Hepatocyte (in vitro differentiated cells): ENCODE measurements at regions not wholly inside any gene's neighbourhood (a gene's known extent, or its start where the extent isn't known, plus 50 kb on each side); places are given as distances from the start of the nearest gene placed in this dataset.
"Not testable (repeated sequence)": the region's sequence is repeated elsewhere in the genome, so short reads cannot be mapped to it uniquely, and the experiment has no call there.

Source experiments
- DNase-seq: peaks from one replicate; pipeline ENCODE4 v3.0.0-alpha.2; 2016; ENCODE audit warnings: low spot score
- H2AFZ ChIP-seq: fragments of 200-600 bp; sonication (generic); 2 replicates; pipeline ENCODE4 v1.6.0; 2016; ENCODE audit warnings: antibody characterized with exemption, mild to moderate bottlenecking
- H3K27ac ChIP-seq: fragments of 200-600 bp; sonication (generic); 2 replicates; pipeline ENCODE4 v1.5.1; 2016; ENCODE audit warnings: mild to moderate bottlenecking
- H3K27me3 ChIP-seq: fragments of 200-600 bp; sonication (generic); 2 replicates; pipeline ENCODE4 v1.6.1; 2016
- H3K36me3 ChIP-seq: fragments of 200-600 bp; sonication (generic); replicated peaks from 2 replicates; pipeline ENCODE4 v1.5.1; 2016; ENCODE audit warnings: low read depth; ENCODE audit not compliant: insufficient read depth
- H3K4me1 ChIP-seq: fragments of 200-600 bp; sonication (generic); 2 replicates; pipeline ENCODE4 v1.5.1; 2016; ENCODE audit warnings: mild to moderate bottlenecking, moderate library complexity; ENCODE audit not compliant: insufficient read depth
- H3K4me2 ChIP-seq: fragments of 200-600 bp; sonication (generic); 2 replicates; pipeline ENCODE4 v1.6.0; 2016
- H3K4me3 ChIP-seq: fragments of 200-600 bp; sonication (generic); 2 replicates; pipeline ENCODE4 v1.5.1; 2016; ENCODE audit warnings: mild to moderate bottlenecking
- H3K79me2 ChIP-seq: fragments of 200-600 bp; sonication (generic); 2 replicates; pipeline ENCODE4 v1.6.0; 2017; ENCODE audit warnings: mild to moderate bottlenecking
- H3K9me2 ChIP-seq: fragments of 200-600 bp; sonication (generic); replicated peaks from 2 replicates; pipeline ENCODE4 v1.6.0; 2017; ENCODE audit warnings: mild to moderate bottlenecking; ENCODE audit not compliant: insufficient read depth
- H3K9me3 ChIP-seq: fragments of 200-600 bp; sonication (generic); 2 replicates; pipeline ENCODE4 v1.5.1; 2016; ENCODE audit warnings: low read depth, mild to moderate bottlenecking
- H4K20me1 ChIP-seq: fragments of 200-600 bp; sonication (generic); 2 replicates; pipeline ENCODE4 v1.6.0; 2016; ENCODE audit warnings: mild to moderate bottlenecking; ENCODE audit not compliant: insufficient read depth, poor library complexity, severe bottlenecking
- CTCF ChIP-seq: fragments of 200-600 bp; sonication (generic); IDR thresholded peaks from 2 replicates; pipeline ENCODE4 v1.5.1; 2016; ENCODE audit warnings: antibody characterized with exemption, mild to moderate bottlenecking; ENCODE audit not compliant: poor library complexity
- EZH2 ChIP-seq: fragments of 200-600 bp; sonication (generic); IDR thresholded peaks from 2 replicates; pipeline ENCODE4 v1.6.1; 2016; ENCODE audit warnings: antibody characterized with exemption, mild to moderate bottlenecking, borderline replicate concordance
- EZH2phosphoT487 ChIP-seq: fragments of 200-600 bp; sonication (generic); IDR thresholded peaks from one replicate; pipeline ENCODE4 v1.6.1; 2018; ENCODE audit warnings: antibody characterized with exemption, mild to moderate bottlenecking, low read depth, moderate library complexity; ENCODE audit not compliant: unreplicated experiment, severe bottlenecking
- WGBS: methylation state at CpG from one replicate; pipeline ENCODE4 v1.1.6; 2016; ENCODE audit warnings: low lambda C conversion rate; ENCODE audit errors: missing lambda C conversion rate; 5-methylcytosine and 5-hydroxymethylcytosine counted together

DNA sequence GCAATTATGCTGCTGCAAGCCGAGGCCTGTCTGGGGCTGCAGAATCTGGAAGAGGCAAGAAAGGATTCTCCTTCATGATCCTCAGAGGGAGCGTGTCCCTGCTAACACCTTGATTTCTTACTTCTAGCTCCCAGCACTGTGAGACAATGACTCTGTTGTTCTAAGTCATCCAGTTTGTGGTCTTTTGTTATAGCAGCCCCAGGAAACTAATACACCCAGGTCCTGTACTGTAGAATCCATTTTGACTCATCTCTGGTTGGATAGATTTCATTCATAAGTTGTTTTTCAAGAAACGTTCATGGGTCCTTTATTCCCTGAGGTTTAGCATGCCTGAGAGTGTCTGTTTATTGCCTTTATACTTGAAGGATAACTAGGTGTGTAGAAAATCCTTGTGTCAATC is 112.7 kb downstream of the TMEM17 start:
- Histone ChIP-seq H2AFZ (no peak overlapping the region), H3K4me3 (no peak overlapping the region), H3K27ac (no peak overlapping the region), H3K79me2 (no peaks in the 10 kb centered on the region), H4K20me1 (no peaks in the 10 kb centered on the region), H3K4me2 (no peak overlapping the region), H3K4me1 (no peaks in the 10 kb centered on the region), H3K9me2 (no peaks in the 10 kb centered on the region), H3K27me3 (no peaks in the 10 kb centered on the region), H3K9me3 (no peaks in the 10 kb centered on the region), H3K36me3 (no peaks in the 10 kb centered on the region)
- DNase-seq: no peak
- TF ChIP-seq EZH2phosphoT487: no peak
- TF ChIP-seq EZH2: no peak
- no peak for TF ChIP-seq CTCF
- WGBS: 85% methylated on average over 3 of the region's 3 CpGs

DNA sequence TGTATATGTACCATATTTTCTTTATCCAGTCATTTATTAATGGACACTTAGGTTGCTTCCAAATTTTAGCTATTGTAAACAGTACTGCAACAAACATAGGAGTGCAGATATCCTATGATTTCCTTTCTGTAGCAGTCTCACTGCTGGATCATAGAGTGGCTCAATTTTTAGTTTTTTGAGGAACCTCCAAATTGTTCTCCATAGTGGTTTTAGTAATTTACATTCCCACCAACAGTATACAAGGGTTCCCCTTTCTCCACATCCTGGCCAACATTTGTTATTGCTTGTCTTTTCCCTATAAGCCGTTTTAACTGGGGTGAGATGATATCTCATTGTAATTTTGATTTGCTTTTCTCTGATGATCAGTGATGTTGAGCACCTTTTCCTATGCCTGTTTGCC is 114.3 kb downstream of the TMEM17 start:
- Histone ChIP-seq H4K20me1 (no peaks in the 10 kb centered on the region), H2AFZ (no peak overlapping the region), H3K9me3 (no peaks in the 10 kb centered on the region), H3K4me1 (no peaks in the 10 kb centered on the region), H3K79me2 (no peaks in the 10 kb centered on the region), H3K36me3 (no peaks in the 10 kb centered on the region), H3K27ac (no peak overlapping the region), H3K4me3 (no peak overlapping the region), H3K9me2 (no peaks in the 10 kb centered on the region), H3K4me2 (no peak overlapping the region), H3K27me3 (no peaks in the 10 kb centered on the region)
- no peak for DNase-seq
- WGBS: 76% methylated on average over 1 of the region's 1 CpG
- no peak for TF ChIP-seq CTCF
- TF ChIP-seq EZH2: no peak
- TF ChIP-seq EZH2phosphoT487: no peak

GRCh38 chr2:62386378-62386777 is 119.6 kb downstream of the TMEM17 start:
- H3K79me2 ChIP-seq, H2AFZ ChIP-seq, H3K4me1 ChIP-seq, DNase-seq, H3K4me2 ChIP-seq, H3K36me3 ChIP-seq, H3K9me2 ChIP-seq, H3K9me3 ChIP-seq, H4K20me1 ChIP-seq, H3K27me3 ChIP-seq, H3K27ac ChIP-seq, H3K4me3 ChIP-seq: not testable (repeated sequence)
- 91% methylated on average over 2 of the region's 2 CpGs for WGBS

- H3K79me2 ChIP-seq: no peaks in the 10 kb centered on the region
- WGBS: 92% methylated on average over 5 of the region's 5 CpGs
Observed at GRCh38 chr2:62383846-62384245, 122.1 kb downstream of the TMEM17 start.

More at GRCh38 chr2:62383846-62384245, 122.1 kb downstream of the TMEM17 start:
- Histone ChIP-seq H3K27me3 (no peaks in the 10 kb centered on the region), H3K4me3 (no peak overlapping the region), H3K36me3 (no peaks in the 10 kb centered on the region), H3K9me2 (no peaks in the 10 kb centered on the region), H3K4me1 (no peaks in the 10 kb centered on the region), H3K27ac (no peak overlapping the region), H4K20me1 (no peaks in the 10 kb centered on the region), H3K4me2 (no peak overlapping the region), H2AFZ (no peak overlapping the region), H3K9me3 (no peaks in the 10 kb centered on the region)
- TF ChIP-seq EZH2: no peak
- TF ChIP-seq EZH2phosphoT487: no peak
- no peak for TF ChIP-seq CTCF
- DNase-seq: no peak
